H1 (cell line): ENCODE measurements at regions not wholly inside any gene's neighbourhood (a gene's known extent, or its start where the extent isn't known, plus 50 kb on each side); places are given as distances from the start of the nearest gene placed in this dataset.
A peak's percentile ranks its signal among the peaks of the same experiment; 100 is the strongest.

ENCODE experiments used
- CTCF ChIA-PET: fragments of 300-600 bp; sonication (Branson Sonifier 250); formaldehyde crosslinking; loops from one replicate; lab custom pipeline; 2021; ENCODE audit not compliant: partially characterized antibody; lab: Charles Lee
- POLR2A ChIA-PET: fragments of 300-600 bp; sonication (Branson Sonifier 250); formaldehyde crosslinking; loops from one replicate; lab custom pipeline; 2021; ENCODE audit warnings: inconsistent platforms; ENCODE audit not compliant: partially characterized antibody; lab: Charles Lee
- DNase-seq, 2 experiments: peaks; one replicate each; pipeline versions ENCODE4 v3.0.0 to v3.0.0-alpha.2; 2010 to 2022; ENCODE audit warnings: low spot score in 2 of 2, low read depth in 1 of 2, mixed read lengths in 1 of 2
- FAIRE-seq: peaks from 2 replicates; lab custom pipeline; 2011; peaks lifted over from hg19 to GRCh38; lab: Jason Lieb, UNC
- H2AFZ ChIP-seq: 2 replicates; pipeline ENCODE4 v1.8.1; 2012; ENCODE audit warnings: low read length, inconsistent platforms
- H2AK5ac ChIP-seq: 2 replicates; pipeline ENCODE4 v1.6.1; 2013; ENCODE audit warnings: low read depth, low read length
- H2BK120ac ChIP-seq: replicated peaks from 2 replicates; pipeline ENCODE3; 2013; ENCODE audit warnings: low read depth, low read length, inconsistent platforms
- H2BK12ac ChIP-seq: 2 replicates; pipeline ENCODE4 v1.6.1; 2013; ENCODE audit warnings: low read depth, low read length
- H2BK15ac ChIP-seq: 2 replicates; pipeline ENCODE4 v1.6.1; 2013; ENCODE audit warnings: low read length
- H2BK20ac ChIP-seq: 2 replicates; pipeline ENCODE4 v1.6.1; 2013; ENCODE audit warnings: low read length
- H2BK5ac ChIP-seq: 2 replicates; pipeline ENCODE4 v1.6.1; 2013; ENCODE audit warnings: low read depth, low read length
- H3K14ac ChIP-seq: 2 replicates; pipeline ENCODE4 v1.6.1; 2013; ENCODE audit warnings: inconsistent platforms; ENCODE audit not compliant: insufficient read length
- H3K18ac ChIP-seq: 2 replicates; pipeline ENCODE4 v1.6.1; 2013; ENCODE audit warnings: low read length; ENCODE audit errors: extremely low read depth
- H3K23ac ChIP-seq: 2 replicates; pipeline ENCODE4 v1.6.1; 2013; ENCODE audit warnings: inconsistent platforms; ENCODE audit not compliant: insufficient read length
- H3K23me2 ChIP-seq: 2 replicates; pipeline ENCODE4 v1.6.1; 2013; ENCODE audit warnings: low read depth, low read length
- H3K27ac ChIP-seq: 2 replicates; pipeline ENCODE4 v1.6.1; 2011; ENCODE audit warnings: low read depth, low read length, inconsistent platforms
- H3K27me3 ChIP-seq, 4 experiments: replicated peaks in 1 of 4; 1 replicate in 1 of 4; 2 replicates in 3 of 4; pipeline versions ENCODE4 v1.6.1 to v1.8.1; 2011 to 2013; ENCODE audit warnings: low read length in 3 of 4, mild to moderate bottlenecking in 3 of 4, inconsistent platforms in 2 of 4, mixed read lengths in 2 of 4, moderate library complexity in 1 of 4; ENCODE audit not compliant: control insufficient read depth in 3 of 4, insufficient read depth in 3 of 4; ENCODE audit errors: extremely low read depth in 1 of 4
- H3K36me3 ChIP-seq, 4 experiments: 2 replicates each; pipeline versions ENCODE4 v1.6.1 to v1.8.1; 2011 to 2013; ENCODE audit warnings: mild to moderate bottlenecking in 4 of 4, low read length in 3 of 4, moderate library complexity in 2 of 4, control low read depth in 1 of 4, inconsistent platforms in 1 of 4; ENCODE audit not compliant: insufficient read depth in 4 of 4, control insufficient read depth in 2 of 4
- H3K4ac ChIP-seq: replicated peaks from 2 replicates; pipeline ENCODE3; 2013; ENCODE audit warnings: low read length, low read depth, mixed read lengths, inconsistent platforms; ENCODE audit not compliant: insufficient read length
- H3K4me1 ChIP-seq, 4 experiments: replicated peaks in 1 of 4; 1 replicate in 1 of 4; 2 replicates in 3 of 4; pipeline versions ENCODE4 v1.6.1 to v1.8.1; 2011 to 2013; ENCODE audit warnings: low read length in 3 of 4, inconsistent platforms in 2 of 4, mixed read lengths in 1 of 4; ENCODE audit not compliant: insufficient read depth in 4 of 4, control insufficient read depth in 3 of 4
- H3K4me2 ChIP-seq, 2 experiments: 2 replicates each; pipeline versions ENCODE4 v1.6.1 to v1.8.1; 2011 to 2013; ENCODE audit warnings: low read depth in 2 of 2, low read length in 2 of 2, control low read depth in 1 of 2, inconsistent platforms in 1 of 2, mild to moderate bottlenecking in 1 of 2; ENCODE audit not compliant: insufficient read depth in 1 of 2
- H3K4me3 ChIP-seq, 4 experiments: fragments of 200-600, 300-600 bp in 1 of 4; sonication (generic), shearing (Covaris generic), sonication (Bioruptor Twin) in 1 of 4; 2 replicates each; pipeline versions ENCODE4 v1.5.1 to v1.8.1; 2011 to 2016; ENCODE audit warnings: low read length in 4 of 4, low read depth in 3 of 4, control low read depth in 2 of 4, inconsistent platforms in 2 of 4, mild to moderate bottlenecking in 2 of 4, mixed read lengths in 1 of 4, moderate library complexity in 1 of 4; ENCODE audit not compliant: insufficient read depth in 2 of 4; ENCODE audit errors: extremely low read depth in 1 of 4
- H3K56ac ChIP-seq: replicated peaks from 2 replicates; pipeline ENCODE3; 2013; ENCODE audit warnings: low read depth, mild to moderate bottlenecking, mixed read lengths, low read length, inconsistent platforms; ENCODE audit not compliant: insufficient read length
- H3K79me1 ChIP-seq: 2 replicates; pipeline ENCODE4 v1.6.1; 2013; ENCODE audit warnings: low read depth, low read length, control low read depth
- H3K79me2 ChIP-seq, 2 experiments: 2 replicates each; pipeline versions ENCODE4 v1.6.1 to v1.8.1; 2012 to 2013; ENCODE audit warnings: low read length in 2 of 2, mild to moderate bottlenecking in 2 of 2, inconsistent platforms in 1 of 2; ENCODE audit not compliant: insufficient read depth in 2 of 2, control insufficient read depth in 1 of 2
- H3K9ac ChIP-seq, 4 experiments: replicated peaks in 1 of 4; 1 replicate in 1 of 4; 2 replicates in 3 of 4; pipeline versions ENCODE4 v1.6.1 to v1.8.1; 2011 to 2013; ENCODE audit warnings: low read depth in 3 of 4, low read length in 3 of 4, control low read depth in 2 of 4, mild to moderate bottlenecking in 2 of 4, moderate library complexity in 2 of 4, inconsistent platforms in 1 of 4; ENCODE audit errors: extremely low read depth in 1 of 4
- H3K9me3 ChIP-seq, 2 experiments: 2 replicates each; pipeline versions ENCODE4 v1.6.1 to v1.8.1; 2012 to 2013; ENCODE audit warnings: mild to moderate bottlenecking in 2 of 2, moderate library complexity in 2 of 2, control low read depth in 1 of 2, inconsistent platforms in 1 of 2, low read depth in 1 of 2, low read length in 1 of 2, mixed read lengths in 1 of 2; ENCODE audit not compliant: insufficient read depth in 2 of 2
- H4K20me1 ChIP-seq, 2 experiments: replicated peaks in 1 of 2; 2 replicates each; pipeline versions ENCODE3 to v1.8.1; 2011 to 2013; ENCODE audit warnings: inconsistent platforms in 2 of 2, low read length in 2 of 2, mild to moderate bottlenecking in 1 of 2; ENCODE audit not compliant: insufficient read depth in 2 of 2, control insufficient read depth in 1 of 2
- H4K5ac ChIP-seq: 2 replicates; pipeline ENCODE4 v1.6.1; 2013; ENCODE audit warnings: low read length, low read depth, mixed read lengths, inconsistent platforms; ENCODE audit not compliant: insufficient read length
- H4K8ac ChIP-seq: 2 replicates; pipeline ENCODE4 v1.8.0; 2013; ENCODE audit warnings: mild to moderate bottlenecking, moderate library complexity, low read length, inconsistent platforms; ENCODE audit not compliant: insufficient read depth; ENCODE audit errors: extremely low read depth
- H4K91ac ChIP-seq: replicated peaks from 2 replicates; pipeline ENCODE3; 2013; ENCODE audit warnings: low read length, mixed read lengths, inconsistent platforms; ENCODE audit not compliant: insufficient read length
- CHD1 ChIP-seq: IDR thresholded peaks from 2 replicates; pipeline ENCODE4 v1.6.1; 2012; ENCODE audit warnings: low read depth, low read length, improper control_type of control experiment
- CREB1 ChIP-seq: IDR thresholded peaks from 2 replicates; pipeline ENCODE4 v1.6.1; 2012; ENCODE audit warnings: inconsistent platforms
- EP300 ChIP-seq, 2 experiments: IDR thresholded peaks; 1 replicate in 1 of 2; 2 replicates in 1 of 2; pipeline ENCODE4 v1.6.1; 2011 to 2012; ENCODE audit warnings: low read depth in 2 of 2, low read length in 2 of 2, mild to moderate bottlenecking in 2 of 2, borderline replicate concordance in 1 of 2, inconsistent platforms in 1 of 2, moderate library complexity in 1 of 2
- HDAC6 ChIP-seq: IDR thresholded peaks from one replicate; pipeline ENCODE4 v1.7.1; 2012; ENCODE audit warnings: low read depth, mild to moderate bottlenecking, inconsistent platforms, low read length, moderate library complexity
- KDM5A ChIP-seq: fragments of 200-600 bp; IDR thresholded peaks from 2 replicates; pipeline ENCODE4 v1.7.1; 2012; ENCODE audit warnings: mild to moderate bottlenecking, low read length, inconsistent platforms, mixed read lengths
- POLR2A ChIP-seq, 2 experiments: IDR thresholded peaks; 1 replicate in 1 of 2; 2 replicates in 1 of 2; pipeline ENCODE4 v1.6.1; 2011; ENCODE audit warnings: low read depth in 2 of 2, low read length in 2 of 2, mild to moderate bottlenecking in 2 of 2; ENCODE audit errors: control extremely low read depth in 1 of 2
- SIX5 ChIP-seq: IDR thresholded peaks from 2 replicates; pipeline ENCODE4 v1.6.1; 2011; ENCODE audit warnings: mild to moderate bottlenecking, low read depth, low read length
- whole genome bisulfite sequencing, 2 experiments: shearing (Covaris generic) in 1 of 2; methylation state at CpG; one replicate each; pipeline versions ENCODE4 v1.1.6 to v1.1.7; 2013 to 2015; ENCODE audit warnings: low lambda C conversion rate in 2 of 2, mixed read lengths in 2 of 2, inconsistent platforms in 1 of 2, low coverage in 1 of 2, missing lambda C conversion rate in 1 of 2; ENCODE audit not compliant: insufficient replicate concordance in 2 of 2, insufficient coverage in 1 of 2, insufficient read length in 1 of 2; ENCODE audit errors: extremely low coverage in 1 of 2, missing lambda C conversion rate in 1 of 2; 5-methylcytosine and 5-hydroxymethylcytosine counted together
- TF ChIP-seq, protein P1 (sequence below): IDR thresholded peaks from 2 replicates; pipeline ENCODE4 v1.6.1; 2012; ENCODE audit warnings: inconsistent platforms

DNA sequence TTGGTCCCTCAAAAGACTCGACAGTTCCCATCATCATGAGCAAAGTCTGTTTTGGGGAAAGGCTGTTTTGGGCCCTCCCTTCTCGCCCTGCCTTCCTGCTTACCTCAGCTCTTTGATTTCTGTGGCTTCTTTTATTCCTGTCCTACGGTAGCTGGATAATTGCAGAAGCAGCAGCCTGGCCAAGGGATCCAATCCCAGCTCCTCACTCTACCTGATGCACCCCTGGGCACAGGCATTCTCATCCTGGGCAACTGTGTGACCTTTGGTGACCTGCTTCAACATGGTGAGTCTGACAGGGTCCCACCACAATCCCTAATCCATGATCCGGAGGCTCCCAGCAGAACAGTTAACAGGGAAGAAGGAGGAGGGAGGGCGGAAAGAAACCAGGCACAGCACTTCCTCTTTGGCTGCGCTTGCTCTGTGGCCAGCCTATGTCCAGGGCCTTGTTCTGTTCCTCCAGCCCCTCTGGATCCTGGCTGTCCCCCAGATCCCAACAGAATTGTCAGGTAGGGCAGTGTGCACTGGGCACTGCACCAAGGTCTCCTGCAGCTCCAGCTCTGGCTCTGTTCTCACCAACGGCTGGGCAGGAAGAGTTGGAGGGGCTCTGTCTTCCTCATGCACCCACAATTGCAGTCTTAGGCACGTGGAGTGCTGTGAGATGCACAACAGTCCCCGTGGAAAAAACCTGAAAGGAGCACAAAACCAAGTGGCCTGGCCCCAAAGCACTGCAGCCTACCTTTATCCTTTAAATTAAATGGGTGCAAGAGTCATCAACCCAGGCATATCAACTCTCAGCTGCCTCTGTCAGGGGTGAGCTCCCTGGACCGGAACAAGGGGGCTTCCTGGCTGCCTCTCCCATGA lies 144.4 kb downstream of the PTPN20 start:
- Histone ChIP-seq H3K18ac (no peak overlapping the region), H3K4me3 (no peak overlapping the region), H2BK5ac (no peak overlapping the region), H2BK12ac (no peak overlapping the region), H3K14ac (no peak overlapping the region), H3K27me3 (no peaks in the 10 kb centered on the region), H3K23me2 (no peaks in the 10 kb centered on the region), H3K23ac (no peak overlapping the region), H3K56ac (no peak overlapping the region), H3K4me2 (no peak overlapping the region), H2BK20ac (no peak overlapping the region), H4K20me1 (no peaks in the 10 kb centered on the region), H3K9me3 (no peaks in the 10 kb centered on the region), H3K4me1 (no peaks in the 10 kb centered on the region), H3K79me2 (no peaks in the 10 kb centered on the region), H4K8ac (peak overlapping the region; percentile 72; the same call in 1 of the 2 replicates), H3K27ac (no peak overlapping the region; the same call in 1 of the 2 replicates), H4K91ac (no peak overlapping the region)
- no peak for FAIRE-seq
- CTCF ChIA-PET, result interaction anchor here (0.6 to 3.3 kb wide), 5 partner anchors 8 to 1547 kb away, joined by 3 to 11 read pairs (median 4); no protein-coding TSS in a partner anchor
- TF ChIP-seq POLR2A (IDR thresholded peaks at IDR 0.05; ENCODE audit: control extremely low read depth in 1 of 2, low read depth in 2 of 2, low read length in 2 of 2), result no peak
- no peak for TF ChIP-seq CREB1
- no peak for TF ChIP-seq SIX5
- no peak for TF ChIP-seq HDAC6
- TF ChIP-seq, protein P1, sequence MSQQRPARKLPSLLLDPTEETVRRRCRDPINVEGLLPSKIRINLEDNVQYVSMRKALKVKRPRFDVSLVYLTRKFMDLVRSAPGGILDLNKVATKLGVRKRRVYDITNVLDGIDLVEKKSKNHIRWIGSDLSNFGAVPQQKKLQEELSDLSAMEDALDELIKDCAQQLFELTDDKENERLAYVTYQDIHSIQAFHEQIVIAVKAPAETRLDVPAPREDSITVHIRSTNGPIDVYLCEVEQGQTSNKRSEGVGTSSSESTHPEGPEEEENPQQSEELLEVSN, result no peak
- no peak for TF ChIP-seq KDM5A
- no peak for TF ChIP-seq EP300 (IDR thresholded peaks at IDR 0.05; ENCODE audit: borderline replicate concordance in 1 of 2, low read depth in 2 of 2, low read length in 2 of 2)
- no peak for TF ChIP-seq CHD1
- TF ChIP-seq, all 59 proteins: peak for 0
- POLR2A ChIA-PET, result no interaction called here
- H3K79me1 ChIP-seq, result no peaks in the 10 kb centered on the region
- no peak overlapping the region for H3K4ac ChIP-seq
- H2BK120ac ChIP-seq, result no peak overlapping the region
- H3K36me3 ChIP-seq, result no peaks in the 10 kb centered on the region
- WGBS, 2 experiments, result 90% methylated on average over 10 of the region's 10 CpGs; no CpG with 5 or more reads in 1 of the 2 experiments
- DNase-seq, result no peak
- no peak overlapping the region for H3K9ac ChIP-seq
- H2AFZ ChIP-seq, result no peak overlapping the region
- no peak overlapping the region for H4K5ac ChIP-seq
- no peak overlapping the region for H2BK15ac ChIP-seq
- no peak overlapping the region for H2AK5ac ChIP-seq
